WTC11 (cell line): ENCODE measurements at regions not wholly inside any gene's neighbourhood (a gene's known extent, or its start where the extent isn't known, plus 50 kb on each side); places are given as distances from the start of the nearest gene placed in this dataset.

Experiments
- ATAC-seq: fragments of 200-7000 bp; cut with Tn5 transposase; 2 replicates; pipeline ENCODE4 v1.10.0; 2021; ENCODE audit warnings: mild to moderate bottlenecking, moderate library complexity
- CTCF ChIA-PET: fragments of 300-600 bp; sonication (Branson Sonifier 250); formaldehyde crosslinking; loops from one replicate; lab custom pipeline; 2021; ENCODE audit warnings: antibody characterized with exemption; lab: Charles Lee
- POLR2A ChIA-PET: fragments of 350-600 bp; sonication (Branson Sonifier 250); formaldehyde crosslinking; loops from one replicate; lab custom pipeline; 2021; ENCODE audit warnings: antibody characterized with exemption; lab: Charles Lee
- DNase-seq: peaks from one replicate; pipeline ENCODE4 v3.0.0; 2021; ENCODE audit warnings: low spot score
- H3K27ac Mint-ChIP-seq: 2 replicates; pipeline ENCODE4 v1.8.0; 2021; ENCODE audit warnings: mixed read lengths
- H3K27me3 Mint-ChIP-seq: 2 replicates; pipeline ENCODE4 v1.8.0; 2021; ENCODE audit warnings: low read depth, mild to moderate bottlenecking, moderate library complexity, mixed read lengths
- H3K36me3 Mint-ChIP-seq: 2 replicates; pipeline ENCODE4 v1.8.0; 2021; ENCODE audit warnings: mixed read lengths
- H3K4me1 Mint-ChIP-seq: 2 replicates; pipeline ENCODE4 v1.8.0; 2022; ENCODE audit warnings: mixed read lengths
- H3K4me3 Mint-ChIP-seq: 2 replicates; pipeline ENCODE4 v1.8.0; 2021; ENCODE audit warnings: mild to moderate bottlenecking, moderate library complexity, mixed read lengths
- H3K9me3 Mint-ChIP-seq: 2 replicates; pipeline ENCODE4 v1.8.0; 2021; ENCODE audit warnings: mixed read lengths
- ATF1 ChIP-seq: sonication (generic); formaldehyde crosslinking; IDR thresholded peaks from 2 replicates; pipeline ENCODE4 v1.8.1; 2023; ENCODE audit warnings: mild to moderate bottlenecking, moderate library complexity, missing genetic modification reagents
- CBFB ChIP-seq: sonication (generic); formaldehyde crosslinking; IDR thresholded peaks from 2 replicates; pipeline ENCODE4 v1.8.1; 2022; ENCODE audit warnings: mild to moderate bottlenecking, low read depth, missing genetic modification reagents
- CREB1 ChIP-seq: sonication (generic); formaldehyde crosslinking; IDR thresholded peaks from 2 replicates; pipeline ENCODE4 v1.8.0; 2023; ENCODE audit warnings: mild to moderate bottlenecking, missing genetic modification reagents
- EMX1 ChIP-seq: fragments of 250-450 bp; sonication (Bioruptor Pico); IDR thresholded peaks from 2 replicates; pipeline ENCODE4 v1.8.0; 2021; ENCODE audit warnings: mild to moderate bottlenecking
- FOXK1 ChIP-seq: sonication (generic); formaldehyde crosslinking; IDR thresholded peaks from 2 replicates; pipeline ENCODE4 v1.8.0; 2022; ENCODE audit warnings: mild to moderate bottlenecking, moderate library complexity, missing genetic modification reagents
- NFATC4 ChIP-seq: fragments of 250-450 bp; sonication (Bioruptor Pico); IDR thresholded peaks from 2 replicates; pipeline ENCODE4 v1.9.0; 2021; ENCODE audit warnings: mild to moderate bottlenecking
- NR3C1 ChIP-seq: sonication (generic); formaldehyde crosslinking; conservative IDR thresholded peaks from 2 replicates; pipeline ENCODE4 v1.8.1; 2023; ENCODE audit warnings: low read depth, mild to moderate bottlenecking, missing genetic modification reagents
- PRDM15 ChIP-seq: sonication (generic); formaldehyde crosslinking; IDR thresholded peaks from 2 replicates; pipeline ENCODE4 v1.8.0; 2022; ENCODE audit warnings: missing genetic modification reagents
- PRRX2 ChIP-seq: fragments of 250-450 bp; sonication (Bioruptor Pico); IDR thresholded peaks from 2 replicates; pipeline ENCODE4 v1.8.0; 2021; ENCODE audit warnings: mild to moderate bottlenecking
- SOX15 ChIP-seq: fragments of 250-450 bp; sonication (Bioruptor Pico); IDR thresholded peaks from 2 replicates; pipeline ENCODE4 v1.9.0; 2021; ENCODE audit warnings: mild to moderate bottlenecking
- TEAD1 ChIP-seq: sonication (generic); formaldehyde crosslinking; IDR thresholded peaks from 2 replicates; pipeline ENCODE4 v1.8.0; 2022; ENCODE audit warnings: mild to moderate bottlenecking, missing genetic modification reagents
- TEAD4 ChIP-seq: sonication (generic); formaldehyde crosslinking; IDR thresholded peaks from 2 replicates; pipeline ENCODE4 v1.8.0; 2022; ENCODE audit warnings: mild to moderate bottlenecking, missing genetic modification reagents
- USF1 ChIP-seq: sonication (generic); formaldehyde crosslinking; IDR thresholded peaks from 2 replicates; pipeline ENCODE4 v1.8.0; 2022; ENCODE audit warnings: mild to moderate bottlenecking, missing genetic modification reagents
- ZNF138 ChIP-seq: sonication (generic); formaldehyde crosslinking; conservative IDR thresholded peaks from 2 replicates; pipeline ENCODE4 v1.8.1; 2022; ENCODE audit warnings: mild to moderate bottlenecking, moderate library complexity, missing genetic modification reagents
- ZNF219 ChIP-seq: sonication (generic); formaldehyde crosslinking; IDR thresholded peaks from 2 replicates; pipeline ENCODE4 v1.8.0; 2023; ENCODE audit warnings: missing genetic modification reagents, mild to moderate bottlenecking, borderline replicate concordance
- ZNF423 ChIP-seq: fragments of 250-450 bp; sonication (Bioruptor Pico); IDR thresholded peaks from 2 replicates; pipeline ENCODE4 v2.1.2; 2022; ENCODE audit warnings: mild to moderate bottlenecking, moderate library complexity
- ZNF425 ChIP-seq: fragments of 250-450 bp; sonication (Bioruptor Pico); conservative IDR thresholded peaks from 2 replicates; pipeline ENCODE4 v1.9.0; 2021; ENCODE audit warnings: mild to moderate bottlenecking
- TF ChIP-seq, protein P1 (sequence below): sonication (generic); formaldehyde crosslinking; IDR thresholded peaks from 2 replicates; pipeline ENCODE4 v1.8.0; 2022; ENCODE audit warnings: mild to moderate bottlenecking, missing genetic modification reagents
- TF ChIP-seq, protein P2 (sequence below): sonication (generic); formaldehyde crosslinking; IDR thresholded peaks from 2 replicates; pipeline ENCODE4 v1.8.1; 2023; ENCODE audit warnings: mild to moderate bottlenecking, missing genetic modification reagents, moderate library complexity
- TF ChIP-seq, protein P3 (sequence below): sonication (generic); formaldehyde crosslinking; IDR thresholded peaks from 2 replicates; pipeline ENCODE4 v1.8.0; 2023; ENCODE audit warnings: missing genetic modification reagents
- TF ChIP-seq, protein P4 (sequence below): sonication (generic); formaldehyde crosslinking; IDR thresholded peaks from 2 replicates; pipeline ENCODE4 v1.8.0; 2023; ENCODE audit warnings: mild to moderate bottlenecking, missing genetic modification reagents

DNA sequence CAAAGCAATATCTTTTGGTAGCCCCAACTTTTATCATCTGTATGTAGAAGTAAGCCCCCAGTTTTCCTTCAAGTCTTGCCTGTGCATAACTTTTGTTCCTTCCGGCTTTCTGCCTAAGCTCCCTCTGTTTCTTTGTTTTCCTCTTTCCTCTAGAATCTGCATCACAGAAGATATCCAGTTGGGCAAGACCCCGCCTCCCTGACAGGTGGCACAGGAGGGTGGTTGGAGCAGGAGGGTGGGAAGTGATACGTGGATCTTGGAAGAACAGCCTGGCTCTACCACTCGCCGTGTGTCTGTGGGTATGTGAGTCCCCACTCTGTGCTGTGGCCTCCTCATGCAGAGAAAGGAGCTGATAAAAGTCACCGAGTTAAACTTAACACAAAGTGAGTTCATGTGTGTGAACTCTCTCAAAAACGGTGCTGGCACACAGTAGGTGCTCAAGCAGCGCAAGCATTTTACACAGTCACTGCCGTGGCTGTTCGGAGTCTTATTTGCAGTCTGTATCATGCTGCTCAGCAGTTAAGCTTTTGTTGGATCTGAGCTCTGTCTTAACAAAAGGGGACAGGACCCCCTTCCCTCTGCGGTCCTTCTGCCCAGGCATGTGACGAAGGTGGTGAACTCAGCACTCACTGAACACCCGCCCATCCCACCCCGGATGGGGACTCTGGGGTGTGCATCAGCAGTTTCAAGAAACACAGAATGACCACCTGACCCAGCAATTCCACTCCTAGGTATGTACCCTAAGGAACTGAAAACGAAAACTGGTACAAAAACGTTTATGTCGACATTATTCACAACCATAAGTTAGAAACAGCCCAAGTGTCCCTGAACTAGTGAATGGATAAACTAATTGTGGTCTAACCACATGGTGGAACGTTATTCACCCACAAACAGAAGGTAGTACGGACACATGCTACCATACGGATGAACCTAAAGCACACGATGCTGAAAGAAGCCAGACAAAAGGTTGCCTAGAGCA lies 249.1 kb downstream of the CTTN start (continued):
- TF ChIP-seq PRDM15 (peak; percentile 78), TEAD1 (CRISPR knock-in tag) (0 out of 2 replicates have a peak, but pooled peaks have one; percentile 29), ZNF219 (no peak), FOXK1 (CRISPR knock-in tag) (0 out of 2 replicates have a peak, but pooled peaks have one; percentile 44), USF1 (no peak; the same call in 1 of the 2 replicates), ZNF423 (peak; percentile 74), TEAD4 (no peak), PRRX2 (no peak), SOX15 (no peak), ZNF138 (CRISPR knock-in tag) (no peak; the same call in 1 of the 2 replicates), ZNF425 (no peak)
- TF ChIP-seq, protein P1, sequence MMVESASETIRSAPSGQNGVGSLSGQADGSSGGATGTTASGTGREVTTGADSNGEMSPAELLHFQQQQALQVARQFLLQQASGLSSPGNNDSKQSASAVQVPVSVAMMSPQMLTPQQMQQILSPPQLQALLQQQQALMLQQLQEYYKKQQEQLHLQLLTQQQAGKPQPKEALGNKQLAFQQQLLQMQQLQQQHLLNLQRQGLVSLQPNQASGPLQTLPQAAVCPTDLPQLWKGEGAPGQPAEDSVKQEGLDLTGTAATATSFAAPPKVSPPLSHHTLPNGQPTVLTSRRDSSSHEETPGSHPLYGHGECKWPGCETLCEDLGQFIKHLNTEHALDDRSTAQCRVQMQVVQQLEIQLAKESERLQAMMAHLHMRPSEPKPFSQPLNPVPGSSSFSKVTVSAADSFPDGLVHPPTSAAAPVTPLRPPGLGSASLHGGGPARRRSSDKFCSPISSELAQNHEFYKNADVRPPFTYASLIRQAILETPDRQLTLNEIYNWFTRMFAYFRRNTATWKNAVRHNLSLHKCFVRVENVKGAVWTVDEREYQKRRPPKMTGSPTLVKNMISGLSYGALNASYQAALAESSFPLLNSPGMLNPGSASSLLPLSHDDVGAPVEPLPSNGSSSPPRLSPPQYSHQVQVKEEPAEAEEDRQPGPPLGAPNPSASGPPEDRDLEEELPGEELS (CRISPR knock-in tag): no peak
- TF ChIP-seq, protein P2, sequence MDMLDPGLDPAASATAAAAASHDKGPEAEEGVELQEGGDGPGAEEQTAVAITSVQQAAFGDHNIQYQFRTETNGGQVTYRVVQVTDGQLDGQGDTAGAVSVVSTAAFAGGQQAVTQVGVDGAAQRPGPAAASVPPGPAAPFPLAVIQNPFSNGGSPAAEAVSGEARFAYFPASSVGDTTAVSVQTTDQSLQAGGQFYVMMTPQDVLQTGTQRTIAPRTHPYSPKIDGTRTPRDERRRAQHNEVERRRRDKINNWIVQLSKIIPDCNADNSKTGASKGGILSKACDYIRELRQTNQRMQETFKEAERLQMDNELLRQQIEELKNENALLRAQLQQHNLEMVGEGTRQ (CRISPR knock-in tag): peak; percentile 15; the same call in 1 of the 2 replicates

DNA sequence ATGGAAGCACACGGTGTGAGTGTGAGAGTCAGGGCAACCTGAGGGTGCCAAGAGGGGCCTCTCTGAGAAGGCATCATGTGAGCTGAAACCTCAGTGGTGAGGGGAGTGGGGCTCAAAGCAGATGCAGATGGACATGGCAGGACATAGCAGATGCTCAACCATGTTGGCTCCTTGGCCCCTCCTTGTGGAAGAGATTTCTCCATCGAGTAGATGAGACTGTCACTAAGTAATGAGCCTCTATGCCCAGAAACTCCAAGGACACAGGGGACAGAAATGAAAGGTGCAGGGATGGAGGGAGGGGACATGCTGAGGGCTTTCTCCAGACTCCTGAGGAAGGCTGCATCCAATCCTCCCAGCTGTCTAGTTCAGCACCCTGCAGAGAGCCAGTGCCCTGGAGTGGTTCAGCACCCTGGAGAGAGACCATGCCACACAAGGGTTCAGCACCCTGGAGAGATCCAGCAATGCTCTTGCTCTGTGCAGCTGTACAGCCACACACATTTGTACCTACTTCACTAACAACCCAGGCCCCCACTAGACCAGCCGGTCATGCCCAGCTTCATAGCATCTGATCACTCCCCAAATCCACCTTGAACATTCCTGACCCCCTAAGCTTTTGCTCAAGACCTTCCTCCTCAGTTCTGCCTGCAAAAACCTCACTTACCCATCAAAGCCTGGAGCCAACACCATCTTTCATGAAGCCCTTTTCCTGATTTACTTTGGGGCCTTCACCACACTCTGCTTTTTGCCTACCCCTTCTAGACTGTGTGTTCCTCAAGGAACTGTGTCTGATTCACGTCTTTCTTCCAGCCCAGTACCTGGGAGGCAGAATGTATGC lies 252.0 kb downstream of the CTTN start:
- no peaks in the 10 kb centered on the region for H3K9me3 Mint-ChIP-seq
- 0 out of 2 replicates have a peak, but pooled peaks have one; percentile 58 for TF ChIP-seq NFATC4 (CRISPR knock-in tag)
- TF ChIP-seq ATF1 (CRISPR knock-in tag): peak; percentile 95; the same call in 1 of the 2 replicates
- peak; percentile 99 for TF ChIP-seq CBFB (CRISPR knock-in tag)
- peak; percentile 97 for TF ChIP-seq CREB1 (CRISPR knock-in tag)
- TF ChIP-seq NR3C1: peak; percentile 98
- TF ChIP-seq ZNF138 (CRISPR knock-in tag): peak; percentile 70; the same call in 1 of the 2 replicates
- TF ChIP-seq, protein P3, sequence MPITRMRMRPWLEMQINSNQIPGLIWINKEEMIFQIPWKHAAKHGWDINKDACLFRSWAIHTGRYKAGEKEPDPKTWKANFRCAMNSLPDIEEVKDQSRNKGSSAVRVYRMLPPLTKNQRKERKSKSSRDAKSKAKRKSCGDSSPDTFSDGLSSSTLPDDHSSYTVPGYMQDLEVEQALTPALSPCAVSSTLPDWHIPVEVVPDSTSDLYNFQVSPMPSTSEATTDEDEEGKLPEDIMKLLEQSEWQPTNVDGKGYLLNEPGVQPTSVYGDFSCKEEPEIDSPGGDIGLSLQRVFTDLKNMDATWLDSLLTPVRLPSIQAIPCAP (CRISPR knock-in tag): peak; percentile 99
- peak; percentile 80; the same call in 1 of the 2 replicates for TF ChIP-seq EMX1 (CRISPR knock-in tag)
- TF ChIP-seq, protein P4, sequence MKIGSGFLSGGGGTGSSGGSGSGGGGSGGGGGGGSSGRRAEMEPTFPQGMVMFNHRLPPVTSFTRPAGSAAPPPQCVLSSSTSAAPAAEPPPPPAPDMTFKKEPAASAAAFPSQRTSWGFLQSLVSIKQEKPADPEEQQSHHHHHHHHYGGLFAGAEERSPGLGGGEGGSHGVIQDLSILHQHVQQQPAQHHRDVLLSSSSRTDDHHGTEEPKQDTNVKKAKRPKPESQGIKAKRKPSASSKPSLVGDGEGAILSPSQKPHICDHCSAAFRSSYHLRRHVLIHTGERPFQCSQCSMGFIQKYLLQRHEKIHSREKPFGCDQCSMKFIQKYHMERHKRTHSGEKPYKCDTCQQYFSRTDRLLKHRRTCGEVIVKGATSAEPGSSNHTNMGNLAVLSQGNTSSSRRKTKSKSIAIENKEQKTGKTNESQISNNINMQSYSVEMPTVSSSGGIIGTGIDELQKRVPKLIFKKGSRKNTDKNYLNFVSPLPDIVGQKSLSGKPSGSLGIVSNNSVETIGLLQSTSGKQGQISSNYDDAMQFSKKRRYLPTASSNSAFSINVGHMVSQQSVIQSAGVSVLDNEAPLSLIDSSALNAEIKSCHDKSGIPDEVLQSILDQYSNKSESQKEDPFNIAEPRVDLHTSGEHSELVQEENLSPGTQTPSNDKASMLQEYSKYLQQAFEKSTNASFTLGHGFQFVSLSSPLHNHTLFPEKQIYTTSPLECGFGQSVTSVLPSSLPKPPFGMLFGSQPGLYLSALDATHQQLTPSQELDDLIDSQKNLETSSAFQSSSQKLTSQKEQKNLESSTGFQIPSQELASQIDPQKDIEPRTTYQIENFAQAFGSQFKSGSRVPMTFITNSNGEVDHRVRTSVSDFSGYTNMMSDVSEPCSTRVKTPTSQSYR (CRISPR knock-in tag): peak; percentile 99

More for the DNA sequence above, 252.0 kb downstream of the CTTN start:
- ChIA-PET CTCF (interaction anchor here (1.0 kb wide), 1 partner anchor 82 kb away, joined by 4 read pairs; no protein-coding TSS in a partner anchor), POLR2A (no interaction called here)
- DNase-seq (peak; percentile 85), ATAC-seq (peak; percentile 66)
- Mint-ChIP-seq H3K4me1 (peaks cover 57% of the 10 kb centered on the region), H3K36me3 (no peaks in the 10 kb centered on the region), H3K27me3 (no peaks in the 10 kb centered on the region), H3K27ac (no peak overlapping the region; the same call in 1 of the 2 replicates), H3K4me3 (no peak overlapping the region)
